ENCODE measurements at regions not wholly inside any gene's neighbourhood (a gene's known extent, or its start where the extent isn't known, plus 50 kb on each side); places are given as distances from the start of the nearest gene placed in this dataset.

GRCh38 chr9:27939186-27939585, 365.9 kb upstream of the C9orf72 start:
- Histone ChIP-seq H2BK120ac (ENCODE audit: low read depth, low read length) (no peak overlapping the region), H3K56ac (ENCODE audit: extremely low read depth, insufficient read depth, low read length) (no peak overlapping the region), H4K20me1 (ENCODE audit: insufficient read depth, low read length) (no peaks in the 10 kb centered on the region), H4K5ac (ENCODE audit: low read depth, low read length) (no peak overlapping the region), H2BK15ac (ENCODE audit: low read depth, low read length) (no peak overlapping the region), H3K4me3 (ENCODE audit: insufficient read depth, low read depth, low read length) (no peak overlapping the region), H2BK20ac (ENCODE audit: low read depth, low read length) (no peak overlapping the region), H3K14ac (replicated peaks; ENCODE audit: low read depth, low read length) (no peak overlapping the region), H3K36me3 (ENCODE audit: control insufficient read depth, insufficient read depth, low read length) (no peaks in the 10 kb centered on the region), H4K91ac (ENCODE audit: insufficient read depth, low read depth, low read length) (no peak overlapping the region), H3K4me2 (ENCODE audit: low read depth, low read length) (no peak overlapping the region), H3K23ac (ENCODE audit: low read depth, low read length) (no peak overlapping the region), H3K27ac (ENCODE audit: insufficient read depth, low read length) (no peak overlapping the region), H3K27me3 (ENCODE audit: control insufficient read depth, insufficient read depth, low read length) (no peaks in the 10 kb centered on the region), H2AK9ac (replicated peaks; ENCODE audit: low read depth, low read length, poor library complexity) (no peak overlapping the region), H2AK5ac (ENCODE audit: low read depth, low read length) (no peak overlapping the region), H3K18ac (ENCODE audit: low read depth, low read length) (no peak overlapping the region), H4K8ac (ENCODE audit: low read depth in 2 of 2, low read length in 2 of 2) (no peak overlapping the region), H3K9me3 (ENCODE audit: control insufficient read depth, insufficient read depth, low read length) (no peaks in the 10 kb centered on the region), H2AFZ (replicated peaks; ENCODE audit: low read length, poor library complexity) (no peak overlapping the region), H3K79me1 (ENCODE audit: low read depth in 1 of 2, low read length in 2 of 2) (no peaks in the 10 kb centered on the region), H3K4ac (ENCODE audit: low read depth, low read length) (no peak overlapping the region), H3K4me1 (ENCODE audit: control insufficient read depth, insufficient read depth, low read length) (no peaks in the 10 kb centered on the region), H3K9me1 (ENCODE audit: insufficient read depth, low read length) (no peaks in the 10 kb centered on the region), H2BK5ac (ENCODE audit: low read depth, low read length, poor library complexity, severe bottlenecking) (no peak overlapping the region), H3K9ac (ENCODE audit: low read depth, low read length) (no peak overlapping the region)
- ChIA-PET POLR2A (ENCODE audit: unreplicated experiment) (no interaction called here), CTCF (no interaction called here)
- ATAC-seq (ENCODE audit: low read depth) (no peak), DNase-seq (no peak)
- intact Hi-C loops (cut with micrococcal nuclease) (no loop called here), in situ Hi-C loops (cut with MboI; ENCODE audit: low sequenced_read_pairs) (no loop called here), dilution Hi-C loops (cut with HindIII; ENCODE audit: low sequenced_read_pairs, unreplicated experiment) (no loop called here)
- TF ChIP-seq, protein P1, sequence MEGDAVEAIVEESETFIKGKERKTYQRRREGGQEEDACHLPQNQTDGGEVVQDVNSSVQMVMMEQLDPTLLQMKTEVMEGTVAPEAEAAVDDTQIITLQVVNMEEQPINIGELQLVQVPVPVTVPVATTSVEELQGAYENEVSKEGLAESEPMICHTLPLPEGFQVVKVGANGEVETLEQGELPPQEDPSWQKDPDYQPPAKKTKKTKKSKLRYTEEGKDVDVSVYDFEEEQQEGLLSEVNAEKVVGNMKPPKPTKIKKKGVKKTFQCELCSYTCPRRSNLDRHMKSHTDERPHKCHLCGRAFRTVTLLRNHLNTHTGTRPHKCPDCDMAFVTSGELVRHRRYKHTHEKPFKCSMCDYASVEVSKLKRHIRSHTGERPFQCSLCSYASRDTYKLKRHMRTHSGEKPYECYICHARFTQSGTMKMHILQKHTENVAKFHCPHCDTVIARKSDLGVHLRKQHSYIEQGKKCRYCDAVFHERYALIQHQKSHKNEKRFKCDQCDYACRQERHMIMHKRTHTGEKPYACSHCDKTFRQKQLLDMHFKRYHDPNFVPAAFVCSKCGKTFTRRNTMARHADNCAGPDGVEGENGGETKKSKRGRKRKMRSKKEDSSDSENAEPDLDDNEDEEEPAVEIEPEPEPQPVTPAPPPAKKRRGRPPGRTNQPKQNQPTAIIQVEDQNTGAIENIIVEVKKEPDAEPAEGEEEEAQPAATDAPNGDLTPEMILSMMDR (conservative IDR thresholded peaks at IDR 0.05; ENCODE audit: low read depth, low read length), result no peak
- TF ChIP-seq RFX5 (IDR thresholded peaks at IDR 0.05; ENCODE audit: low read depth, low read length) (no peak), MAFK (IDR thresholded peaks at IDR 0.05; ENCODE audit: low read depth, low read length) (no peak), RCOR1 (IDR thresholded peaks at IDR 0.05; ENCODE audit: insufficient replicate concordance, low read length) (no peak), MAZ (IDR thresholded peaks at IDR 0.05; ENCODE audit: borderline replicate concordance, low read depth, low read length) (no peak), POLR2A (IDR thresholded peaks at IDR 0.05; ENCODE audit: low read depth, low read length) (no peak), BHLHE40 (IDR thresholded peaks at IDR 0.05; ENCODE audit: low read depth, low read length) (no peak), FOS (IDR thresholded peaks at IDR 0.05; ENCODE audit: low read depth, low read length) (no peak), SMC3 (IDR thresholded peaks at IDR 0.05; ENCODE audit: low read depth, low read length) (no peak), NFE2L2 (IDR thresholded peaks at IDR 0.05; ENCODE audit: low read depth, low read length) (no peak), CEBPB (IDR thresholded peaks at IDR 0.05; ENCODE audit: low read depth, low read length) (no peak), RAD21 (IDR thresholded peaks at IDR 0.05; ENCODE audit: low read length) (no peak), MXI1 (IDR thresholded peaks at IDR 0.05; ENCODE audit: borderline replicate concordance, low read depth, low read length) (no peak)
- TF ChIP-seq, protein P2, sequence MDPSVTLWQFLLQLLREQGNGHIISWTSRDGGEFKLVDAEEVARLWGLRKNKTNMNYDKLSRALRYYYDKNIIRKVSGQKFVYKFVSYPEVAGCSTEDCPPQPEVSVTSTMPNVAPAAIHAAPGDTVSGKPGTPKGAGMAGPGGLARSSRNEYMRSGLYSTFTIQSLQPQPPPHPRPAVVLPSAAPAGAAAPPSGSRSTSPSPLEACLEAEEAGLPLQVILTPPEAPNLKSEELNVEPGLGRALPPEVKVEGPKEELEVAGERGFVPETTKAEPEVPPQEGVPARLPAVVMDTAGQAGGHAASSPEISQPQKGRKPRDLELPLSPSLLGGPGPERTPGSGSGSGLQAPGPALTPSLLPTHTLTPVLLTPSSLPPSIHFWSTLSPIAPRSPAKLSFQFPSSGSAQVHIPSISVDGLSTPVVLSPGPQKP (IDR thresholded peaks at IDR 0.05; ENCODE audit: borderline replicate concordance, low read depth, low read length), result no peak
- no CpG with 5 or more reads among the region's 2 CpGs for WGBS, 2 experiments (ENCODE audit: extremely low coverage in 2 of 2, insufficient read length in 1 of 2)
- BruUV-seq (replicated peaks), result no TSS peak
